Head of caudate nucleus (tissue), 42 donors: ENCODE measurements at regions not wholly inside any gene's neighbourhood (a gene's known extent, or its start where the extent isn't known, plus 50 kb on each side); places are given as distances from the start of the nearest gene placed in this dataset.

ENCODE experiments used
- DNase-seq, 42 donors: peaks; one replicate each; pipeline versions ENCODE4 v3.0.0 to v3.0.0-alpha.2; 2020 to 2021; ENCODE audit warnings: mixed read lengths in 7 of 42
- intact Hi-C: fragments of 100-400 bp; cut with DNase I; formaldehyde crosslinking; loops from one replicate; pipeline ENCODE4 v1.15.0; 2022

- DNase-seq: no peak
Observed at GRCh38 chr20:52270696-52271095, 79.1 kb upstream of the ZFP64 start.

GRCh38 chr20:52270001-52270606 lies 78.5 kb upstream of the ZFP64 start:
- intact Hi-C loops: no loop called here
- no peak for DNase-seq

More at GRCh38 chr20:52270696-52271095, 79.1 kb upstream of the ZFP64 start:
- intact Hi-C loops: no loop called here

GRCh38 chr20:52269321-52269720 lies 77.7 kb upstream of the ZFP64 start:
- no peak for DNase-seq
- intact Hi-C loops: no loop called here

GRCh38 chr20:52268184-52268749 lies 76.7 kb upstream of the ZFP64 start:
- intact Hi-C loops: no loop called here
- no peak for DNase-seq

GRCh38 chr20:52267418-52267817 lies 75.8 kb upstream of the ZFP64 start:
- intact Hi-C loops: no loop called here
- DNase-seq: no peak

GRCh38 chr20:52263757-52264156 lies 72.2 kb upstream of the ZFP64 start:
- intact Hi-C loops: no loop called here

GRCh38 chr20:52261792-52262191 lies 70.2 kb upstream of the ZFP64 start:
- intact Hi-C loops: no loop called here
- no peak for DNase-seq

More at GRCh38 chr20:52263757-52264156, 72.2 kb upstream of the ZFP64 start:
- no peak for DNase-seq

GRCh38 chr20:52259295-52259694 lies 67.7 kb upstream of the ZFP64 start:
- intact Hi-C loops: no loop called here
- no peak for DNase-seq

- DNase-seq: no peak
- intact Hi-C loops: no loop called here
Observed at GRCh38 chr20:52256454-52256853, 64.9 kb upstream of the ZFP64 start.

GRCh38 chr20:52252664-52253063 lies 61.1 kb upstream of the ZFP64 start:
- no peak for DNase-seq
- intact Hi-C loops: no loop called here

GRCh38 chr20:52251827-52252226 lies 60.2 kb upstream of the ZFP64 start:
- intact Hi-C loops: no loop called here
- DNase-seq: no peak

- no peak for DNase-seq
- intact Hi-C loops: no loop called here
Observed at GRCh38 chr20:52251136-52251700, 59.6 kb upstream of the ZFP64 start.

GRCh38 chr20:52247548-52247947 lies 56.0 kb upstream of the ZFP64 start:
- DNase-seq: no peak
- intact Hi-C loops: no loop called here

GRCh38 chr20:52246366-52246765 lies 54.8 kb upstream of the ZFP64 start:
- intact Hi-C loops: no loop called here

GRCh38 chr20:52244702-52245101 lies 53.1 kb upstream of the ZFP64 start:
- DNase-seq: no peak
- intact Hi-C loops: no loop called here

More at GRCh38 chr20:52246366-52246765, 54.8 kb upstream of the ZFP64 start:
- DNase-seq: no peak

GRCh38 chr20:52242237-52243230 lies 51.0 kb upstream of the ZFP64 start:
- intact Hi-C loops: no loop called here
- no peak for DNase-seq
